CD4-positive, alpha-beta memory T cell (primary cell): ENCODE measurements at regions not wholly inside any gene's neighbourhood (a gene's known extent, or its start where the extent isn't known, plus 50 kb on each side); places are given as distances from the start of the nearest gene placed in this dataset.
"Not testable (repeated sequence)": the region's sequence is repeated elsewhere in the genome, so short reads cannot be mapped to it uniquely, and the experiment has no call there.

Experiments
- CTCF ChIA-PET: fragments of 350-600 bp; sonication (Branson Sonifier 250); formaldehyde crosslinking; loops from one replicate; lab custom pipeline; 2021; ENCODE audit warnings: inconsistent platforms; ENCODE audit not compliant: partially characterized antibody; lab: Charles Lee
- POLR2A ChIA-PET: fragments of 350-600 bp; sonication (Branson Sonifier 250); formaldehyde crosslinking; loops from one replicate; lab custom pipeline; 2021; ENCODE audit not compliant: partially characterized antibody; lab: Charles Lee
- DNase-seq, 5 donors: peaks; one replicate each; pipeline versions ENCODE4 v3.0.0 to v3.0.0-alpha.2; 2020 to 2022; ENCODE audit warnings: mixed read lengths in 1 of 5
- H3K27ac ChIP-seq: one replicate; pipeline ENCODE4 v1.7.0; 2013; ENCODE audit warnings: low read depth, low read length
- H3K27me3 ChIP-seq: 2 replicates; pipeline ENCODE4 v1.7.0; 2013; ENCODE audit warnings: mild to moderate bottlenecking, low read length, moderate library complexity; ENCODE audit not compliant: insufficient read depth
- H3K36me3 ChIP-seq: 2 replicates; pipeline ENCODE4 v1.7.0; 2013; ENCODE audit warnings: mild to moderate bottlenecking, low read length, moderate library complexity; ENCODE audit not compliant: insufficient read depth
- H3K4me1 ChIP-seq: 2 replicates; pipeline ENCODE4 v1.7.0; 2013; ENCODE audit warnings: mild to moderate bottlenecking, low read length, moderate library complexity; ENCODE audit not compliant: insufficient read depth
- H3K4me3 ChIP-seq, 2 donors: one replicate each; pipeline ENCODE4 v1.7.0; 2013; ENCODE audit warnings: low read length in 2 of 2, mild to moderate bottlenecking in 1 of 2
- H3K9me3 ChIP-seq, 2 donors: one replicate each; pipeline ENCODE4 v1.7.0; 2013; ENCODE audit warnings: low read length in 2 of 2, control low read depth in 1 of 2; ENCODE audit not compliant: control insufficient read depth in 1 of 2
- H3K27ac Mint-ChIP-seq, 7 donors: one replicate each; pipeline ENCODE4 v1.8.0; 2020 to 2021; ENCODE audit warnings: mixed read lengths in 7 of 7, mild to moderate bottlenecking in 6 of 7, inconsistent platforms in 3 of 7, moderate library complexity in 3 of 7
- H3K27me3 Mint-ChIP-seq, 2 donors: one replicate each; pipeline ENCODE4 v1.8.0; 2020 to 2021; ENCODE audit warnings: mixed read lengths in 2 of 2
- H3K36me3 Mint-ChIP-seq, 2 donors: one replicate each; pipeline ENCODE4 v1.8.0; 2020 to 2021; ENCODE audit warnings: mixed read lengths in 2 of 2, inconsistent platforms in 1 of 2, mild to moderate bottlenecking in 1 of 2
- H3K4me1 Mint-ChIP-seq, 4 donors: one replicate each; pipeline ENCODE4 v1.8.0; 2020 to 2021; ENCODE audit warnings: mixed read lengths in 4 of 4, mild to moderate bottlenecking in 1 of 4
- H3K4me3 Mint-ChIP-seq, 8 donors: one replicate each; pipeline ENCODE4 v1.8.0; 2020 to 2021; ENCODE audit warnings: mixed read lengths in 8 of 8, mild to moderate bottlenecking in 7 of 8, moderate library complexity in 6 of 8, inconsistent platforms in 3 of 8
- H3K9me3 Mint-ChIP-seq, 8 donors: one replicate each; pipeline ENCODE4 v1.8.0; 2020 to 2021; ENCODE audit warnings: mixed read lengths in 8 of 8, mild to moderate bottlenecking in 5 of 8, inconsistent platforms in 3 of 8, moderate library complexity in 1 of 8
- intact Hi-C: fragments of 100-400 bp; cut with micrococcal nuclease; formaldehyde crosslinking; loops from one replicate; pipeline ENCODE4 v1.15.1; 2023

DNA sequence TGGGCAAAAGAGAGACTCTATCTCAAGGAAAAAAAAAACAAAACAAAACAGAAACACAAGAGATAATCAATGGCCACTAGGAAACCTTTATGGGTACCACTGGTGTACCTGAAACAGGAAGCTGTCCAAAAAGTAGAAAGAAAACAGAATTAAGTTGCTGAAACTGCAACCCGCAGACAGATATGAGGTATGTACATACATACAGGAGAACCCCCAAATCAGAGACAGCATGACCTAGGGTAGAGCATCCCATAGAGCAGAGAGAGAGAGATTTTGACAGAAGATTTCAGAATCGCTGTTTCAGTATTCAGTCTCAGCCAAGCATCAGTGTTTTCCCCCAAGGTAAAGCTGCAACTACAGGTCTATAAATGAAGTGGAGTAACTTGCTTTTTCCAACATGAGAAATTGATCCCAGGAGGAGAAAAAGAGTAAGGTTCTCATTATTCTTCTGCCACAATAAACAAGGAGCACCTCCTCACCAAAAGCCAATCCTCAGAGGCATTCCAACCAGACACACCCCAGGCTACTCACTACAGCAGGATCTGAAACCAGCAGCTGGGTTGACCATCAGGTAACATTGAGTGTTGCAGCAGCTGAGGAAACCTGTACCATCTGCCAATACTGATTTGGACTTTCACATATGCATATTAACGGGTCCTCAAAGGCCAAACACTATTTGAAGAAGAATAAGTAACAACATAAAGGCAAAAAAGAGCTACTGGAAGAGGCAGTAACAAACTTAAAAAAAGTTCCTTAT lies 630.0 kb downstream of the TAF11L14 start:
- H3K4me1 Mint-ChIP-seq = no peaks in the 10 kb centered on the region
- peaks cover 0 to 18% (median 4%) of the 10 kb centered on the region in 8 donors for H3K9me3 Mint-ChIP-seq
- H3K4me1 ChIP-seq = no peaks in the 10 kb centered on the region
- ChIA-PET POLR2A (no interaction called here), CTCF (no interaction called here)
- H3K27ac ChIP-seq = no peak overlapping the region
- no peak overlapping the region for H3K4me3 Mint-ChIP-seq
- intact Hi-C loops = no loop called here
- H3K27me3 ChIP-seq = no peaks in the 10 kb centered on the region
- no peak overlapping the region for H3K27ac Mint-ChIP-seq
- no peaks in the 10 kb centered on the region for H3K27me3 Mint-ChIP-seq
- no peaks in the 10 kb centered on the region for H3K36me3 Mint-ChIP-seq
- no peak overlapping the region for H3K4me3 ChIP-seq
- H3K9me3 ChIP-seq = no peaks in the 10 kb centered on the region
- DNase-seq = no peak
- H3K36me3 ChIP-seq = no peaks in the 10 kb centered on the region

DNA sequence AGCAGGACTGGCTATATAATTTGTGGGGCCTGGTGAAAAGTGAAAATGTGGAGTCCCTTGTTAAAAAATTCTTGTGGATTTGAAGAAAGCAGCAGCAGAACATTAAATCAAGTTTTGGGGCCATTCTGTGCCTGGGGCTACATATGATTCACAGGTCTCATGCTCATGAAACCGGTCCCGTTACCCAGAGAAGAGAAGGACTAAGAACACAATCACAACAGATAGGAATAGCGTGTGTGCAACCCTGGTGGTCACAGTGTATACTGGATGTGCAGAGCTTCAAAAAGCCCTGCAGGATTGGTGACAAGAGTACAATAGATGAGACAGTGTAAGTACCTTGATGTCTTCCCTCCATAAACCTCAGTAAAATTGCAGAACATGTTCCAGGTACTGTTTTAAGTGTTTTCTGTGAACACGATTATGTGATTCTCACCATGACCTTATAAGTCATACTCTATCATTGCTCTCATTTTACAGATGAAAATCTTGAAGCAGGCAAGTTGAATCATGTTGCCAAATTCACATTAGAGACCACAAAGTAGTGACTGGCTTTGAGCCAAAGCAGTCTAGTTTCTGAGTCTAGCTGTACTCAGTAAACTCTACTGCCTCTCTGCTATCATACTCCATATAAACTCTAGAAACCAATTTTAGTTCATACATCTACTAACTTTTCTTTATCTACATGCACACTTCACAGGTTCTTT lies 636.5 kb downstream of the TAF11L14 start:
- Mint-ChIP-seq H3K36me3 (no peaks in the 10 kb centered on the region), H3K27ac (no peak overlapping the region)

DNA sequence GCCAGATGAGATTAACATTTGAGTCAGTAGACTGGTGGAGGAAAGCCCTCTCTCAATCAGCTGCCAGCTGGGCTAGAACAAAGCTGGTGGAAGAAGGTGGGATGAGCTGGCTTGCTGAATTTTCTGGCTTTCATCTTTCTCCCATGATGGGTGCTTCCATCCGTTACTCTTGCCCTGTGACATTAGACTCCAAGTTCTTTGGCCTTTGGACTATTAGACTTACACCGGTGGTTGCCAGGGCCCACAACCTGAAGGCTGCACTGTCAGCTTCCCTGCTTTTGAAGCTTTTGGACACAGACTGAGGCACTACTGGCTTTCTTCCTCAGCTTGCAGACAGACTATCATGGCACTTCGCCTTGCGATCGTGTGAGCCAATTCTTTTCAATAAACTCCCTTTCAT lies 642.7 kb downstream of the TAF11L14 start:
- Mint-ChIP-seq H3K36me3 (no peaks in the 10 kb centered on the region), H3K27ac (no peak overlapping the region), H3K4me1 (no peaks in the 10 kb centered on the region), H3K27me3 (no peaks in the 10 kb centered on the region), H3K4me3 (no peak overlapping the region), H3K9me3 (peaks cover 0 to 8% (median 0%) of the 10 kb centered on the region in 8 donors)
- POLR2A ChIA-PET = no interaction called here
- H3K4me3 ChIP-seq = no peak overlapping the region
- H3K9me3 ChIP-seq = no peaks in the 10 kb centered on the region
- DNase-seq = no peak
- intact Hi-C loops = no loop called here
- no peaks in the 10 kb centered on the region for H3K27me3 ChIP-seq
- H3K4me1 ChIP-seq = no peaks in the 10 kb centered on the region
- H3K36me3 ChIP-seq = no peaks in the 10 kb centered on the region
- CTCF ChIA-PET = no interaction called here
- H3K27ac ChIP-seq = no peak overlapping the region

More for the DNA sequence above, 636.5 kb downstream of the TAF11L14 start:
- no peak overlapping the region for H3K4me3 Mint-ChIP-seq
- H3K4me1 ChIP-seq = no peaks in the 10 kb centered on the region
- no peaks in the 10 kb centered on the region for H3K9me3 ChIP-seq
- peaks cover 3 to 22% (median 10%) of the 10 kb centered on the region in 8 donors for H3K9me3 Mint-ChIP-seq
- H3K4me3 ChIP-seq = no peak overlapping the region
- intact Hi-C loops = no loop called here
- no peaks in the 10 kb centered on the region for H3K27me3 Mint-ChIP-seq
- ChIA-PET CTCF (no interaction called here), POLR2A (no interaction called here)
- no peaks in the 10 kb centered on the region for H3K36me3 ChIP-seq
- H3K27ac ChIP-seq = no peak overlapping the region
- no peaks in the 10 kb centered on the region for H3K27me3 ChIP-seq
- H3K4me1 Mint-ChIP-seq = no peaks in the 10 kb centered on the region
- DNase-seq = no peak

DNA sequence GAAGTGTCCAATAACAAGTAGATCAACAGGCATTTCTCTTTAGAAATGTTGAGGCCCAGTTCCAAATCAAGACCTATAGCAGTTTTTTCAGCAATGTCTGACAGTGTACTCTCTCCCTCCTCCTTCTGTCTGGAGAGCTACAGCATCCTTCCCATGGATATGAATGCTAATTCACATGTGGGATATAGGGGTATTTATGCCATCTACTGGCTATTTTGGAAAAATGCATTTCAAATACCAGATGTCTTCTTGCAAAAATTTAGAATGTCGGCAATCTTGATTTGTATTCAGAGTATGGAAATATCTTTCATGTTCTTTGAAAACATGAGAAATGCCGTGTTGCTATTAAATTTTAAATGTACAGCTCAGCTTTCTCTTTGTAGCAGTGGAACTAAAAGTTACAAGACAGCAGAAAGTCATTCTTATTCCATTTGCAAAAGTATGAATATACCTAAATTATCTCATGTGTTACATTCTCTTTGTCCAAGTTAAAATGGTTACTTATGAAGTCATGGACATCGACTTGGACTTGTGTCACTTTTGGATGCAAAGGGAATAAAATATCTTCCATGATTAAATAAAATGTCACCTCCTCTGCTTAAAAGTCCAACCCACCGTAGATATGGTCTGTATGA lies 647.8 kb downstream of the TAF11L14 start:
- H3K36me3 ChIP-seq = no peaks in the 10 kb centered on the region
- H3K36me3 Mint-ChIP-seq = no peaks in the 10 kb centered on the region
- ChIA-PET POLR2A (no interaction called here), CTCF (no interaction called here)
- H3K4me1 ChIP-seq = no peaks in the 10 kb centered on the region
- H3K27me3 Mint-ChIP-seq = no peaks in the 10 kb centered on the region
- no peak overlapping the region for H3K4me3 ChIP-seq
- no peaks in the 10 kb centered on the region for H3K27me3 ChIP-seq
- H3K4me1 Mint-ChIP-seq = no peaks in the 10 kb centered on the region
- intact Hi-C loops = no loop called here
- peaks cover 0 to 11% (median 0%) of the 10 kb centered on the region in 8 donors for H3K9me3 Mint-ChIP-seq
- H3K4me3 Mint-ChIP-seq = no peak overlapping the region
- no peaks in the 10 kb centered on the region for H3K9me3 ChIP-seq
- H3K27ac ChIP-seq = no peak overlapping the region
- DNase-seq = no peak
- H3K27ac Mint-ChIP-seq = no peak overlapping the region

DNA sequence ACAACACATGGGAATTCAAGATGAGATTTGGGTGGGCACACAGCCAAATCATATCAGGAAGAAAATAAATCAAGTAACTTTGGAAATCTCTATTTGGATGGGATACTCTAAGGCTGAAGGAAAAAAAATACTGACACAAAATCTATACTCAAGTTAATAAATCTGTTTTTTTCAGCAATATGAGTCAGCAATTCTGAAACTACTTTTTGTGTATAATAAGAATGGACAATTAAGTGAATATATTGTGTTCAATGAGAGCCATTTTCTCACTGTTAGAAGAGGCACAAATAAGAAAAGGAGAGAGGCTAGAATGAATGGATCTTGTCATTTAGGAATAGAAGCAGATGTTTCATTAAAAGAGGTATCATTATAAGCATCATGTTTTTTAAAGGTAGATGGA lies 651.0 kb downstream of the TAF11L14 start:
- no peaks in the 10 kb centered on the region for H3K4me1 Mint-ChIP-seq
- Histone ChIP-seq H3K4me1 (no peaks in the 10 kb centered on the region), H3K4me3 (no peak overlapping the region), H3K36me3 (no peaks in the 10 kb centered on the region), H3K27ac (no peak overlapping the region), H3K27me3 (no peaks in the 10 kb centered on the region), H3K9me3 (no peaks in the 10 kb centered on the region)
- H3K9me3 Mint-ChIP-seq = peaks cover 0 to 11% (median 0%) of the 10 kb centered on the region in 8 donors
- H3K27ac Mint-ChIP-seq = no peak overlapping the region
- POLR2A ChIA-PET = no interaction called here
- no peak overlapping the region for H3K4me3 Mint-ChIP-seq
- no peaks in the 10 kb centered on the region for H3K27me3 Mint-ChIP-seq
- intact Hi-C loops = no loop called here
- H3K36me3 Mint-ChIP-seq = no peaks in the 10 kb centered on the region
- CTCF ChIA-PET = no interaction called here
- DNase-seq = no peak

DNA sequence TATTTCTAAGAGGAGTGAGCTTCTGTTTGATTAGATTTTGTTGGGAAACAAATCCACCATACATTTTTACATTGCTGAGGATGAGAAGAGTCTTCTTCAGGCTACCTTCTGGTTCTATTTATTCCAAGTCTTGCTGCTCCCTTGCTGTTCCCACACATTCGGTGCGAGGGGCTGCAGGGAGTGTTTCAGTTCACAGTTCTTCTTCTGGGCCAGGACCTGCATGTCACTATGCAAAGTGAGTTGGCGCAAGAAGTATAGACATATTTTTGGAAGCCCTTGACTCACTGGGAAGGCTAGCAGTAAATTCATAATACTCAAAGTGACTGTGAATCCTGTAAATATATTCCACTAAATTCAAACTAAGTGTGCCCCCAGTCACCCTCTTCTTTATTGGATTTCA lies 657.9 kb downstream of the TAF11L14 start:
- POLR2A ChIA-PET = no interaction called here
- Mint-ChIP-seq H3K4me1 (no peaks in the 10 kb centered on the region), H3K27me3 (no peaks in the 10 kb centered on the region), H3K27ac (no peak overlapping the region), H3K36me3 (no peaks in the 10 kb centered on the region), H3K4me3 (no peak overlapping the region), H3K9me3 (peaks cover 0 to 6% (median 0%) of the 10 kb centered on the region in 8 donors)
- intact Hi-C loops = no loop called here
- H3K27ac ChIP-seq = no peak overlapping the region
- H3K4me1 ChIP-seq = no peaks in the 10 kb centered on the region
- no peak overlapping the region for H3K4me3 ChIP-seq
- H3K9me3 ChIP-seq = no peaks in the 10 kb centered on the region
- H3K27me3 ChIP-seq = no peaks in the 10 kb centered on the region
- no peak for DNase-seq
- H3K36me3 ChIP-seq = no peaks in the 10 kb centered on the region
- CTCF ChIA-PET = no interaction called here

DNA sequence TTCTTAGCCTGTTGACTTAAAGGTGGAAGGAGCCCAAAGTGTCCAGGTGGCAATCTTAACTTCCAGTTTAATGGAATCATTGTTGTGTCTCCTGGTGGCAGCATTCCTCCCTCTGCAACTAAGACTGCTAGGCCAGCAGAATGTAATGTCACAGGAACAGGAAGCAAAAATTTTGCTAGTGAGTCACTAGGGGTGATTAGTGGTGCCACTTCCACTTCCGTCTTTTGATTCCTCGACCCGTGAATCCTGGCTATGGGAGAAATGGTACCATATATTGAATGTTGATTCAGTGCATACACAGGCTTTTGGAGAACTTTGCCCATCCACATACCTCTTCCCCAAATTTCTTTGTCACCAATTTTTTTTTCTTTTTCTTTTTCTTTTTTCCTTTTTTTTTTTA lies 661.4 kb downstream of the TAF11L14 start:
- H3K27ac Mint-ChIP-seq, POLR2A ChIA-PET, H3K27me3 ChIP-seq, H3K9me3 ChIP-seq, H3K27me3 Mint-ChIP-seq, H3K4me3 ChIP-seq, intact Hi-C loops, H3K36me3 Mint-ChIP-seq, H3K36me3 ChIP-seq, H3K4me3 Mint-ChIP-seq, DNase-seq, CTCF ChIA-PET, H3K9me3 Mint-ChIP-seq, H3K4me1 ChIP-seq, H3K4me1 Mint-ChIP-seq, H3K27ac ChIP-seq: not testable (repeated sequence)
